ENCODE measurements at regions not wholly inside any gene's neighbourhood (a gene's known extent, or its start where the extent isn't known, plus 50 kb on each side); places are given as distances from the start of the nearest gene placed in this dataset.

DNA sequence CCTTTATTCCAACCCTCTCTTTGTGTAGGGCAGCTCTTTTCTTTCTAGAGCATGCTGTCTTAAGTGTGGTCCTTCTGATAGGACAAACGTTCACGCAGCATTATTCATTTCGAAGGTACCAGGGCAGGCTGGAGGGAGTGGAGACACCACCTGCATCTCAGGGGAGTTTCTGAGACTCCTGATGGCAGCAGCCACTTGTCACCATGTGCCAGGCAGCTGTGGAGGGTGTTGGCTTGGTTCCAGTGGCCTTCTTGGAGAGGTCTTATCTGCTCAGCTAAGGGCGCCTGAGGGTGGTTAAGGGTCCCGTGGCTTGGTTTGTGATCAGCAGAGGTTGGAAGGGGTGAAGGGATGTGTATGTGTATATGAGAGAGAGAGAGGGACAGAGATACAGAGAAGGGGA is 257.1 kb upstream of the EEF2KMT start:
- H3K27ac ChIP-seq (ENCODE audit: low read depth, low read length) = no peak overlapping the region
- DNase-seq (ENCODE audit: low read depth, low spot score) (no peak), ATAC-seq (no peak)
- BruUV-seq (replicated peaks) = no TSS peak
- no peak overlapping the region for H3K9ac ChIP-seq (ENCODE audit: low read length)
- intact Hi-C loops (cut with micrococcal nuclease) = no loop called here
- H3K27me3 ChIP-seq (ENCODE audit: insufficient read depth, low read length) = peaks cover 9% of the 10 kb centered on the region; the same call in 1 of the 2 replicates
- no peaks in the 10 kb centered on the region for H3K79me2 ChIP-seq (ENCODE audit: insufficient read depth, low read length)
- H3K4me1 ChIP-seq (ENCODE audit: control insufficient read depth in 1 of 2, insufficient read depth in 2 of 2, low read length in 2 of 2) = no peaks in the 10 kb centered on the region
- no peak overlapping the region for H3K4me2 ChIP-seq (ENCODE audit: low read length)
- H3K36me3 ChIP-seq (ENCODE audit: control insufficient read depth in 1 of 2, insufficient read depth in 2 of 2, low read length in 2 of 2) = no peaks in the 10 kb centered on the region
- no peak overlapping the region for H3K4me3 ChIP-seq (replicated peaks in 1 of 2; ENCODE audit: low read depth in 1 of 2, low read length in 2 of 2)
- RAD21 ChIA-PET (ENCODE audit: low non-redundant PET in 1 of 2, low total read pairs in 2 of 2, uncharacterized antibody in 2 of 2, unreplicated experiment in 2 of 2) = no interaction called here
- TF ChIP-seq, protein P1, sequence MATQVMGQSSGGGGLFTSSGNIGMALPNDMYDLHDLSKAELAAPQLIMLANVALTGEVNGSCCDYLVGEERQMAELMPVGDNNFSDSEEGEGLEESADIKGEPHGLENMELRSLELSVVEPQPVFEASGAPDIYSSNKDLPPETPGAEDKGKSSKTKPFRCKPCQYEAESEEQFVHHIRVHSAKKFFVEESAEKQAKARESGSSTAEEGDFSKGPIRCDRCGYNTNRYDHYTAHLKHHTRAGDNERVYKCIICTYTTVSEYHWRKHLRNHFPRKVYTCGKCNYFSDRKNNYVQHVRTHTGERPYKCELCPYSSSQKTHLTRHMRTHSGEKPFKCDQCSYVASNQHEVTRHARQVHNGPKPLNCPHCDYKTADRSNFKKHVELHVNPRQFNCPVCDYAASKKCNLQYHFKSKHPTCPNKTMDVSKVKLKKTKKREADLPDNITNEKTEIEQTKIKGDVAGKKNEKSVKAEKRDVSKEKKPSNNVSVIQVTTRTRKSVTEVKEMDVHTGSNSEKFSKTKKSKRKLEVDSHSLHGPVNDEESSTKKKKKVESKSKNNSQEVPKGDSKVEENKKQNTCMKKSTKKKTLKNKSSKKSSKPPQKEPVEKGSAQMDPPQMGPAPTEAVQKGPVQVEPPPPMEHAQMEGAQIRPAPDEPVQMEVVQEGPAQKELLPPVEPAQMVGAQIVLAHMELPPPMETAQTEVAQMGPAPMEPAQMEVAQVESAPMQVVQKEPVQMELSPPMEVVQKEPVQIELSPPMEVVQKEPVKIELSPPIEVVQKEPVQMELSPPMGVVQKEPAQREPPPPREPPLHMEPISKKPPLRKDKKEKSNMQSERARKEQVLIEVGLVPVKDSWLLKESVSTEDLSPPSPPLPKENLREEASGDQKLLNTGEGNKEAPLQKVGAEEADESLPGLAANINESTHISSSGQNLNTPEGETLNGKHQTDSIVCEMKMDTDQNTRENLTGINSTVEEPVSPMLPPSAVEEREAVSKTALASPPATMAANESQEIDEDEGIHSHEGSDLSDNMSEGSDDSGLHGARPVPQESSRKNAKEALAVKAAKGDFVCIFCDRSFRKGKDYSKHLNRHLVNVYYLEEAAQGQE (IDR thresholded peaks at IDR 0.05; ENCODE audit: low read depth) = no peak
- H3K9me3 ChIP-seq (ENCODE audit: control insufficient read depth in 1 of 2, insufficient read depth in 1 of 2, low read depth in 1 of 2, low read length in 2 of 2) = no peaks in the 10 kb centered on the region
- H4K20me1 ChIP-seq (ENCODE audit: insufficient read depth) = no peaks in the 10 kb centered on the region
- no peak overlapping the region for H2AFZ ChIP-seq (ENCODE audit: low read depth, low read length, poor library complexity, severe bottlenecking)
- H3K9me2 ChIP-seq (ENCODE audit: insufficient read depth) = no peaks in the 10 kb centered on the region
- CTCF ChIA-PET = no interaction called here
- POLR2A ChIA-PET = no interaction called here

DNA sequence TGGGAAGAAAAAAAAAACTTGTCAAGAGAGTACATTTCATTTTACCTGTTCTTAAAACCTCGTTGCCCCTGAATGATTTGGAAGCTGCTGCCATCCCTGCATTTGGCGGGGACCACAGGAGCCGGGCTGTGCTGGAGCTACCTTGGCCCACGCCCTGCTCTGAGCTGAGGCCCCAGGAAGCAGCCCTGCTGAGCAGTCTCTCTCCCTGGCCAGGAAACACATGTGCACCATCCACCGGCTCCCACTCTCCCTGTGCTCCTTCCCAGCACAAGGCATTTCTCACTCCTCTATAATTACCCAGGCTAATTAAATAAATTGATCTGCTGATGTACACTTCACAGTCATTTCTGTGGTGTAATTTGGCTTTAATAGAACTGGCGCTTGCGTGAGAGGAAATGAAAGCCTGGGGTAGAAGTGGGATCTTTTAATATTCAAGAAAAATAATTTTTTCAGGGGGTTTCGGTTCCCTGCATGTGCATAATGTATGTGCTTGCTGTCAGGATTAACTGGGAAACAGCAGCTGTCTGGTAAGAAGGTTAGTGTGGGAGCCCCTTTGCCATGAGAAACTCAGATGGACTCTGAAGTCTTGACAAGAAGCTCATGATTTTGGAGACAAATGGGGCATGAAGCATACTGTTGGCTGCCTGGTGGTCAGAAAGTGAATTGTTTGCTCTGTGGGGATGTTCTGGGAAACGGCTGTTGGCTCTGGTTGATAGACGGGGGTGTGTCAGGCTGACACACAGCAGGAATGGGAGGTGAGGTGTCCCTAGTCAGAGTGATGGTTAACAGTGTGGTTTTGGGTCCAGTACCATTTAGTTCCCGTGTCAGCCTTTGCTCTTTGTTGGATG is 252.3 kb upstream of the EEF2KMT start:
- Histone ChIP-seq H3K4me1 (ENCODE audit: control insufficient read depth in 1 of 2, insufficient read depth in 2 of 2, low read length in 2 of 2) (no peaks in the 10 kb centered on the region), H3K79me2 (ENCODE audit: insufficient read depth, low read length) (no peaks in the 10 kb centered on the region), H3K4me2 (ENCODE audit: low read length) (no peak overlapping the region), H3K9me3 (ENCODE audit: control insufficient read depth in 1 of 2, insufficient read depth in 1 of 2, low read depth in 1 of 2, low read length in 2 of 2) (no peaks in the 10 kb centered on the region), H2AFZ (ENCODE audit: low read depth, low read length, poor library complexity, severe bottlenecking) (no peak overlapping the region), H3K27ac (ENCODE audit: low read depth, low read length) (no peak overlapping the region), H3K4me3 (replicated peaks in 1 of 2; ENCODE audit: low read depth in 1 of 2, low read length in 2 of 2) (no peak overlapping the region), H3K36me3 (ENCODE audit: control insufficient read depth in 1 of 2, insufficient read depth in 2 of 2, low read length in 2 of 2) (no peaks in the 10 kb centered on the region), H3K9me2 (ENCODE audit: insufficient read depth) (no peaks in the 10 kb centered on the region), H3K27me3 (ENCODE audit: insufficient read depth, low read length) (0 out of 2 replicates have a peak, but pooled peaks cover 4% of the 10 kb centered on the region), H4K20me1 (ENCODE audit: insufficient read depth) (no peaks in the 10 kb centered on the region), H3K9ac (ENCODE audit: low read length) (no peak overlapping the region)
- ATAC-seq = 0 out of 2 replicates have a peak, but pooled peaks have one; percentile 36
- intact Hi-C loops (cut with micrococcal nuclease) = no loop called here
- ChIA-PET POLR2A (no interaction called here), RAD21 (ENCODE audit: low non-redundant PET in 1 of 2, low total read pairs in 2 of 2, uncharacterized antibody in 2 of 2, unreplicated experiment in 2 of 2) (no interaction called here), CTCF (no interaction called here)
- no peak for TF ChIP-seq EZH2phosphoT487 (IDR thresholded peaks at IDR 0.05; ENCODE audit: borderline replicate concordance)
- TF ChIP-seq JUND (IDR thresholded peaks at IDR 0.05) = no peak
- no peak for TF ChIP-seq POLR2AphosphoS5 (IDR thresholded peaks at IDR 0.05; ENCODE audit: low read depth, low read length)
- BruUV-seq (replicated peaks) = no TSS peak
- DNase-seq (ENCODE audit: low read depth, low spot score) = no peak
